ENCODE measurements at regions not wholly inside any gene's neighbourhood (a gene's known extent, or its start where the extent isn't known, plus 50 kb on each side); places are given as distances from the start of the nearest gene placed in this dataset.

DNA sequence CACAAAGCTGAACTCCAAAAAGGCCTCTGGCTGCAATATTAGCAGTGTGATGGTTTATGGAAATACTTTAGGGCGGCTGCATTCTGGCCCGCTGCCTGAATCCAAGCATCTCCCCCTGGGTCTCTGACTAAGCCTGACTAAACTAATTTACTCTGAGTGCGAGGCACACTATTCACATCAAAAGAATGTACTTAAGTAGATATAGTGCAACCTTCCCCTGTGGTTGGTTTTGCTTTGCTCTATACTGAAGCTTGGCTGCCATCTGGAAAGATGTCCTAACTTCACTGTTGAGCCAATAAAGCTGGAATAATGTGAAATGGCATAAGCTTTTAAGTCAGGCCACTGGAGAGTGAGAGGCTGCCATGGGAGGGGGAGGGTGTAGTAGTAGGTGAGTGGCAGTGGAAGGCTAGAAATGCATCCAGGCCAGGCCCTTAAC, 321.6 kb downstream of the AASDHPPT start (continued):
- TF ChIP-seq YY1 (IDR thresholded peaks at IDR 0.05; ENCODE audit: extremely low read depth, insufficient replicate concordance, low read depth, low read length) = no peak

DNA sequence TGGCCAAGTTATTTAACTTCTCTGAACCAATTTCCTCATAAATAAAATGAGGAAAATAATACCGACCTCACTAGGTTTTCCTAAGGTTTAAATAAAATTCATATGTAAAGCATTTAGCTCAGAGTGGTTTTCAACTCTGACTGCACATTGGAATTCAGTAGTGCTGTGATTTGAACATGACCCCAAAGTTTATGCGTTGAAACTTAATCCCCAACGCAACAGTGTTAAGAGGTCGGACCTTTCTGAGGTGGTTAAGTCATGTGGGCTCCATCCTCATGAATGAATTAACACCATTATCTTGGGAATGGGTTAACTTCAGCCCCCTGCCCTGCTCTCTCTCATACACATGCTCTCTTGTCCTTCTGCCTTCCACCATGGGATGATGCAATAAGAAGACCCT, 322.2 kb downstream of the AASDHPPT start:
- Histone ChIP-seq H3K27ac (ENCODE audit: low read depth, low read length) (no peak overlapping the region), H3K79me2 (ENCODE audit: insufficient read depth, low read length) (no peaks in the 10 kb centered on the region), H4K20me1 (ENCODE audit: insufficient read depth) (no peaks in the 10 kb centered on the region), H3K4me1 (ENCODE audit: control insufficient read depth in 1 of 2, insufficient read depth in 2 of 2, low read length in 2 of 2) (peaks cover 0 to 22% of the 10 kb centered on the region in 2 experiments; a peak in 2 of 4 replicates), H3K9me2 (ENCODE audit: insufficient read depth) (no peaks in the 10 kb centered on the region), H3K27me3 (ENCODE audit: insufficient read depth, low read length) (no peaks in the 10 kb centered on the region), H3K4me3 (replicated peaks in 1 of 2; ENCODE audit: low read depth in 1 of 2, low read length in 2 of 2) (no peak overlapping the region), H3K9me3 (ENCODE audit: control insufficient read depth in 1 of 2, insufficient read depth in 1 of 2, low read depth in 1 of 2, low read length in 2 of 2) (peaks cover 0 to 3% of the 10 kb centered on the region in 2 experiments; a peak in 1 of 4 replicates), H3K36me3 (ENCODE audit: control insufficient read depth in 1 of 2, insufficient read depth in 2 of 2, low read length in 2 of 2) (no peaks in the 10 kb centered on the region), H3K4me2 (ENCODE audit: low read length) (peak overlapping the region; percentile 24; the same call in 1 of the 2 replicates), H2AFZ (ENCODE audit: low read depth, low read length, poor library complexity, severe bottlenecking) (no peak overlapping the region), H3K9ac (ENCODE audit: low read length) (no peak overlapping the region)
- BruUV-seq (replicated peaks) = no TSS peak
- ChIA-PET CTCF (no interaction called here), POLR2A (no interaction called here), RAD21 (ENCODE audit: low non-redundant PET in 1 of 2, low total read pairs in 2 of 2, uncharacterized antibody in 2 of 2, unreplicated experiment in 2 of 2) (no interaction called here)
- TF ChIP-seq, protein P1, sequence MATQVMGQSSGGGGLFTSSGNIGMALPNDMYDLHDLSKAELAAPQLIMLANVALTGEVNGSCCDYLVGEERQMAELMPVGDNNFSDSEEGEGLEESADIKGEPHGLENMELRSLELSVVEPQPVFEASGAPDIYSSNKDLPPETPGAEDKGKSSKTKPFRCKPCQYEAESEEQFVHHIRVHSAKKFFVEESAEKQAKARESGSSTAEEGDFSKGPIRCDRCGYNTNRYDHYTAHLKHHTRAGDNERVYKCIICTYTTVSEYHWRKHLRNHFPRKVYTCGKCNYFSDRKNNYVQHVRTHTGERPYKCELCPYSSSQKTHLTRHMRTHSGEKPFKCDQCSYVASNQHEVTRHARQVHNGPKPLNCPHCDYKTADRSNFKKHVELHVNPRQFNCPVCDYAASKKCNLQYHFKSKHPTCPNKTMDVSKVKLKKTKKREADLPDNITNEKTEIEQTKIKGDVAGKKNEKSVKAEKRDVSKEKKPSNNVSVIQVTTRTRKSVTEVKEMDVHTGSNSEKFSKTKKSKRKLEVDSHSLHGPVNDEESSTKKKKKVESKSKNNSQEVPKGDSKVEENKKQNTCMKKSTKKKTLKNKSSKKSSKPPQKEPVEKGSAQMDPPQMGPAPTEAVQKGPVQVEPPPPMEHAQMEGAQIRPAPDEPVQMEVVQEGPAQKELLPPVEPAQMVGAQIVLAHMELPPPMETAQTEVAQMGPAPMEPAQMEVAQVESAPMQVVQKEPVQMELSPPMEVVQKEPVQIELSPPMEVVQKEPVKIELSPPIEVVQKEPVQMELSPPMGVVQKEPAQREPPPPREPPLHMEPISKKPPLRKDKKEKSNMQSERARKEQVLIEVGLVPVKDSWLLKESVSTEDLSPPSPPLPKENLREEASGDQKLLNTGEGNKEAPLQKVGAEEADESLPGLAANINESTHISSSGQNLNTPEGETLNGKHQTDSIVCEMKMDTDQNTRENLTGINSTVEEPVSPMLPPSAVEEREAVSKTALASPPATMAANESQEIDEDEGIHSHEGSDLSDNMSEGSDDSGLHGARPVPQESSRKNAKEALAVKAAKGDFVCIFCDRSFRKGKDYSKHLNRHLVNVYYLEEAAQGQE (IDR thresholded peaks at IDR 0.05; ENCODE audit: low read depth) = no peak
- TF ChIP-seq POLR2AphosphoS5 (IDR thresholded peaks at IDR 0.05; ENCODE audit: low read depth, low read length) (no peak), YY1 (IDR thresholded peaks at IDR 0.05; ENCODE audit: extremely low read depth, insufficient replicate concordance, low read depth, low read length) (no peak), EZH2phosphoT487 (IDR thresholded peaks at IDR 0.05; ENCODE audit: borderline replicate concordance) (no peak), EGR1 (IDR thresholded peaks at IDR 0.05; ENCODE audit: low read depth) (no peak), ZFX (IDR thresholded peaks at IDR 0.05) (no peak)
- TF ChIP-seq, protein P2, sequence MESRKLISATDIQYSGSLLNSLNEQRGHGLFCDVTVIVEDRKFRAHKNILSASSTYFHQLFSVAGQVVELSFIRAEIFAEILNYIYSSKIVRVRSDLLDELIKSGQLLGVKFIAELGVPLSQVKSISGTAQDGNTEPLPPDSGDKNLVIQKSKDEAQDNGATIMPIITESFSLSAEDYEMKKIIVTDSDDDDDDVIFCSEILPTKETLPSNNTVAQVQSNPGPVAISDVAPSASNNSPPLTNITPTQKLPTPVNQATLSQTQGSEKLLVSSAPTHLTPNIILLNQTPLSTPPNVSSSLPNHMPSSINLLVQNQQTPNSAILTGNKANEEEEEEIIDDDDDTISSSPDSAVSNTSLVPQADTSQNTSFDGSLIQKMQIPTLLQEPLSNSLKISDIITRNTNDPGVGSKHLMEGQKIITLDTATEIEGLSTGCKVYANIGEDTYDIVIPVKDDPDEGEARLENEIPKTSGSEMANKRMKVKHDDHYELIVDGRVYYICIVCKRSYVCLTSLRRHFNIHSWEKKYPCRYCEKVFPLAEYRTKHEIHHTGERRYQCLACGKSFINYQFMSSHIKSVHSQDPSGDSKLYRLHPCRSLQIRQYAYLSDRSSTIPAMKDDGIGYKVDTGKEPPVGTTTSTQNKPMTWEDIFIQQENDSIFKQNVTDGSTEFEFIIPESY (IDR thresholded peaks at IDR 0.05; ENCODE audit: extremely low read depth, insufficient replicate concordance, low read length) = no peak
- TF ChIP-seq, protein P3, sequence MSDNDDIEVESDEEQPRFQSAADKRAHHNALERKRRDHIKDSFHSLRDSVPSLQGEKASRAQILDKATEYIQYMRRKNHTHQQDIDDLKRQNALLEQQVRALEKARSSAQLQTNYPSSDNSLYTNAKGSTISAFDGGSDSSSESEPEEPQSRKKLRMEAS (IDR thresholded peaks at IDR 0.05) = no peak
- DNase-seq (ENCODE audit: low read depth, low spot score) = no peak
- intact Hi-C loops (cut with micrococcal nuclease) = no loop called here
- no peak for ATAC-seq
